GM19351 (cell line): ENCODE measurements at regions not wholly inside any gene's neighbourhood (a gene's known extent, or its start where the extent isn't known, plus 50 kb on each side); places are given as distances from the start of the nearest gene placed in this dataset.
"Not testable (repeated sequence)": the region's sequence is repeated elsewhere in the genome, so short reads cannot be mapped to it uniquely, and the experiment has no call there.

Experiments
- ATAC-seq: cut with Tn5 transposase; IDR thresholded peaks from one replicate; pipeline ENCODE4 v1.9.1; 2021; ENCODE audit warnings: mild to moderate bottlenecking, moderate library complexity; ENCODE audit not compliant: unreplicated experiment

GRCh38 chr6:82573254-82573972 is 209.8 kb downstream of the TPBG start:
- ATAC-seq = no peak

DNA sequence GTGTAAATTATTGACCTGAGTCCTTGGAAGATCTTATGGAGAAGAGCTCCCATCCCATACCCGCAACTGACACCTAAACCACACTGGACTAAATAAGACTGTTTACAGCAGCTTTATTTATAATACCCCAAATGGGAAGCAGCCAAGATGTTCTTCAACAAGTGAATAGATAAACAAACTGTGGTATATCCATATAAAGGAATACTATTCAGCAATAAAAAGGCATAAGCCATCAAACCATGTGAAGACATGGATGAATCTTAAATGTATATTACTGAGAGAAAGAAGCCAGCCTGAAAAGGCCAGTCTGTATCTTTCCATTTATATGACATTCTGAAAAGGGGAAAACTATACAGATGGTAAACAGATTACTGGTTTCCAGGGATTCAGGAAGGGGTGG is 212.7 kb downstream of the TPBG start:
- ATAC-seq = no peak

GRCh38 chr6:82584194-82584695 is 220.6 kb downstream of the TPBG start:
- ATAC-seq = no peak

- no peak for ATAC-seq
These were observed 221.2 kb downstream of the TPBG start for GRCh38 chr6:82584856-82585255.

DNA sequence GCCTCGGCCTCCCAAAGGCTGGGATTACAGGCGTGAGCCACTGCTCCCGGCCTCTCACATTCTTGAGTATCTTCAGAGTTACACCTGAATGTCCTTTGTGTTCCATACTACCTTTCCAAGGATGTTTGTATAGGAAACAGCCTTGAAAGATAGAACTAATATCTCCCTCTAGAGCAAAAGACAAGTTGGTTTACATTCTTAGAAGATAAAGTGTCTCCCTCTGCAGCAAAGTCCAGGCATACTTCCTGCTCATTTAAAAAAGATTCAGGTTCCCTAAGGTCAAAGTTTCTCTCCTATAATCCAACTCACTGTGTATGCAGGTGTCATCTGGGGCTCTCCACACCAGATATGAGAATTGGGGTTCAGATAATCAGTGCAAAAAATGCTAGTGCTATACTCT is 224.4 kb downstream of the TPBG start:
- ATAC-seq = no peak

- no peak for ATAC-seq
These were observed 225.3 kb downstream of the TPBG start for GRCh38 chr6:82588859-82589412.

GRCh38 chr6:82589509-82590206 is 226.0 kb downstream of the TPBG start:
- peak; percentile 79 for ATAC-seq

DNA sequence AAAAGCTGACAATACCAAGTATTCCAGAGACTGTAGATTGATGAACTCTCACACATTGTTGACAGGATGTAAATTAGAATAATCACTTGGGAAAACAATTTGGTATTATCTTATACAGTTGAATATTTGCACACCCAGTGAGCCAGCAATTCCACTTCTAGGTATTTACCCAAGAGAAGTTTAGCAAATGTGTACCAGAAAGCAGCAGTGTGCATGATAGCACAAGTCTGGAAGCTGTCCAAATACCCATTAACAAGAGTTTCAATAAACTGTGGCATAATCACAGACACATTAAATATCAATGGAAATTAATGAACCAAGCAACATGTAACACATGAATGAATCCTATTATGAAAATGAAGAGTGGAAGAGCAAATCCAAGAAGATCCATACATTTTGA is 233.6 kb downstream of the TPBG start:
- no peak for ATAC-seq

DNA sequence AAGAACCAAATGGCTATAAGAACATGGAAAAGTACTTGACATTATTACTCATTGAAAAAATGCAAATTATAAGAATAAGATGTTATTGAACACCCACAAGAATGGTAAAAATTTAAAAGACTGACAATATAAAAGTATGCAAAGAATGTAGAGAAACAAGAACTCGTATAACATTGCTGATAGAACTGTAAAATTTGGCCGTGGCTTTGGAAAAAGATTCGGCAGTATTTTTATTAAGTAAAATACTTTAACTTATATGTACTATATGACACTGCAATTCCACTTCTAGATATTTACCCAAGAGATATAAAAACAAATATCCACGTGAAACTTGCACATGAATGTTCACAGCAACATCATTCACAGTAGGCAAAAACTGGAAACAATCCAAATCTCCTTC is 239.2 kb downstream of the TPBG start:
- no peak for ATAC-seq

GRCh38 chr6:82603871-82604270 is 240.3 kb downstream of the TPBG start:
- ATAC-seq = no peak

GRCh38 chr6:82607998-82608725 is 244.5 kb downstream of the TPBG start:
- ATAC-seq = no peak

GRCh38 chr6:82608781-82609180 is 245.2 kb downstream of the TPBG start:
- ATAC-seq = no peak

DNA sequence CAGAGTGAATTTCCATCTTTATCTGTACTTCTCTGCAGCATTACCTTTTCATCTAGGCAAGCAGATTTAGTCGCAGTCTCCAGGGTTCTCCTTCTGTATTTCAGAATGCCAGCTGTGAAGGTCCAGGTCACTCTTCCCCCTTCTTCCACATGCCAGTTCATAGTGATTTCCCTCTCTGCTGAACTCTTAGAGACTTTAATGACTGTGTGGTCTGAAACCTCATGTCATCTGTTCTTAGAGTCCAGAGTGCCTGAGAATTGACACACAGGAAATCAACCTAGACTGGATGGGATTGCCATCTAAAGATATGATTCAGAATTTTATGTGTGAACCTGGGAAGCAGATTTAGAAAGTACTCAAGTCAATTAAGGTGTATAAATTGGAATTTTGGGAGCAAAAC is 248.1 kb downstream of the TPBG start:
- ATAC-seq = no peak

DNA sequence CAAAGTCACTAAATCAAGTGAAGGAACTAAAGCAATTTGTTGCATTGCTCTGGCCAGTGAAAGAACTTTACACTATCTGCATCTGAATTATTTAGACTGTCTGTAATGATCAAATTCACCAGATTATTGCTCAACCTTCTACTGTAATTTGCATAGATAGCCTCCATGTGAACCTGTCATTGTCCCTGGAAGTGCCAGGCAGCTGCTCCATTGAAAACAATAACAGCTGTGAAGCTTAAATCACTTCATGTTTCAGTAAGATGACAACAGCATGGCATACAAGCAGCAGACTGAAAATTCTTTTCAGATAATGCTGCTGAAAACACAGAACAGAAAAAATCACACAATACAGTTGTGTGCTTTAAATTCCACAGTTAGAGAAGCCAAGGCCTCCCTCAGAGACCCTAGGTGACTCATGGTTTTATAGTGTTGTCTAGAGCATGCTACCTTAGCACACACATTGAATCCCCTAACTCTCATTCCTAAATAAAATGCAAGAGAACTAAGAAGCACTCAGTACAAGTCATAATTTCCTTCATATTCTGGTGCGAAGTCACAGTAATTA is 248.9 kb downstream of the TPBG start:
- ATAC-seq = no peak

DNA sequence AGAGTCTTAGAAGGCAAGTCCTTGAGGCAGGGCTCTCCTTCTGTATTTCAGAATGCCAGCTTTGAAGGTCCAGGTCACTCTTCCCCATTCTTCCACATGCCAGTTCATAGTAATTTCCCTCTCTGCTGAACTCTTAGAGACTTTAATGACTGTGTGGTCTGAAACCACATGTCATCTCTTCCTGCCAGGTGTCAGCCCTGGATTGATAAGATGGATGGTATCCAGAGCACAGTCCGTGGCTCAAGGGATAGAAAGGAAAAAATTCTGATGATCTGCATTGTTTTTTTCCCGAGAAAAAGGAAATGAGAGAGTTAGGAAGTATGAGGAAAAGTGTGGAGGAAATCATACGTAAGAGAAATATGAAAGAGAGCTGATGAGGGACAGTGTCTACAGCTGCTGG is 250.9 kb downstream of the TPBG start:
- no peak for ATAC-seq

GRCh38 chr6:82616386-82617028 is 252.9 kb downstream of the TPBG start:
- no peak for ATAC-seq

- no peak for ATAC-seq
These were observed 254.0 kb downstream of the TPBG start for GRCh38 chr6:82617648-82618047.

DNA sequence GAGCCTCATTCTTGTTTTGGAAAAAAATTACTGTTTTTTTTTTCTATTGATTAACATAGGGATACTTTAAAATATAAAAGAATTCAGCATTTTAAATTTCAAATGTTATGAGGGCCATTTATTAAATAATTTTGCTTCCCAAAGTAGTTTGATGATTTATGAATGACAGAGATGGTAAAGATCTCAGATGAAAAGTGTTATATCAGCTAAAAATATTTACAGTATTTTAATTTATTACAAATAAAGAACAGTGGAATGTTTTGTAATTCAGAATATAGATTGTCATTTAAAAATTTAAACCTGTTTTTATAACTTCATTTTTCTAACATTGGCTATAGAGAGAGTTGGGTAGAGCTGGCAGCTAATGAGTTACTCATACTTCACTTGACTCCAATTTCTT is 256.0 kb downstream of the TPBG start:
- ATAC-seq = no peak

DNA sequence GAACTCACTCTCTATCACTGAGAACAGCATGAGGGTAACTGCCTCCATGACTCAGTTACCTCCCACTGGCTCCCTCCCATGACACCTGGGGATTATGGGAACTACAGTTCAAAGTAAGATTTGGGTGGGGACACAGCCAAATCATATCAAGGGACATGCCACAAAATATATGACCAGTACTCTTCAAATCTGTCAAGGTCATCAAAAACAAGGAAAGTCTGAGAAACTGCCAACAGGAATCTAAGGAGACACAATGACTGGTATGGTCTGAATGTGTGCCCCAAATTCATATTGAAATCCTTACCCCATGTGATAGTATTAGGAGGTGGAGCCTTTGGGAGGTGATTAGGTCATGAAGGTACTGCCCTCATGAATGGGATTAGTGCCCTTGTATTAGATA is 258.8 kb downstream of the TPBG start:
- ATAC-seq = no peak

GRCh38 chr6:82624251-82624650 is 260.6 kb downstream of the TPBG start:
- no peak for ATAC-seq

GRCh38 chr6:82626946-82627345 is 263.3 kb downstream of the TPBG start:
- ATAC-seq = not testable (repeated sequence)
